ENCODE measurements at regions not wholly inside any gene's neighbourhood (a gene's known extent, or its start where the extent isn't known, plus 50 kb on each side); places are given as distances from the start of the nearest gene placed in this dataset.

GRCh38 chr4:144356941-144357381 lies 216.4 kb upstream of the GYPA start (continued):
- TF ChIP-seq TEAD4 (CRISPR knock-in tag; IDR thresholded peaks at IDR 0.05): no peak
- TF ChIP-seq SP1 (CRISPR knock-in tag; conservative IDR thresholded peaks at IDR 0.05): no peak
- no peak for TF ChIP-seq ZNF423 (CRISPR knock-in tag; IDR thresholded peaks at IDR 0.05)
- TF ChIP-seq TP53 (CRISPR knock-in tag; IDR thresholded peaks at IDR 0.05): no peak
- no peak for TF ChIP-seq AFF4 (CRISPR knock-in tag; IDR thresholded peaks at IDR 0.05; ENCODE audit: borderline replicate concordance)
- TF ChIP-seq FOXP1 (CRISPR knock-in tag; IDR thresholded peaks at IDR 0.05; ENCODE audit: borderline replicate concordance): no peak
- TF ChIP-seq CREM (CRISPR knock-in tag; IDR thresholded peaks at IDR 0.05): no peak
- TF ChIP-seq ZNF532 (CRISPR knock-in tag; IDR thresholded peaks at IDR 0.05; ENCODE audit: borderline replicate concordance): no peak
- TF ChIP-seq NR1H2 (CRISPR knock-in tag; IDR thresholded peaks at IDR 0.05): no peak
- TF ChIP-seq GABPB1 (CRISPR knock-in tag; IDR thresholded peaks at IDR 0.05): no peak
- TF ChIP-seq CBFB (CRISPR knock-in tag; IDR thresholded peaks at IDR 0.05; ENCODE audit: low read depth): no peak
- no peak for TF ChIP-seq ETV6 (CRISPR knock-in tag; IDR thresholded peaks at IDR 0.05)
- no peak for TF ChIP-seq AR (CRISPR knock-in tag; IDR thresholded peaks at IDR 0.05)

- no peak overlapping the region for H3K4me3 Mint-ChIP-seq
- ChIA-PET POLR2A (no interaction called here), CTCF (no interaction called here)
- ATAC-seq: no peak
- no peaks in the 10 kb centered on the region for H3K36me3 Mint-ChIP-seq
- peaks cover 58% of the 10 kb centered on the region for H3K4me1 Mint-ChIP-seq
- no peaks in the 10 kb centered on the region for H3K9me3 Mint-ChIP-seq
- no peaks in the 10 kb centered on the region for H3K27me3 Mint-ChIP-seq (ENCODE audit: low read depth)
- no peak for DNase-seq (ENCODE audit: low spot score)
- H3K27ac Mint-ChIP-seq: no peak overlapping the region
- TF ChIP-seq GTF2I (CRISPR knock-in tag; conservative IDR thresholded peaks at IDR 0.05) (no peak), IRF1 (CRISPR knock-in tag; IDR thresholded peaks at IDR 0.05) (no peak), ZNF121 (CRISPR knock-in tag; IDR thresholded peaks at IDR 0.05) (no peak), ZNF512 (CRISPR knock-in tag; IDR thresholded peaks at IDR 0.05; ENCODE audit: borderline replicate concordance) (no peak), CTCF (IDR thresholded peaks at IDR 0.05) (no peak), ZNF416 (CRISPR knock-in tag; IDR thresholded peaks at IDR 0.05) (no peak), JUN (CRISPR knock-in tag; IDR thresholded peaks at IDR 0.05) (no peak), ELF4 (CRISPR knock-in tag; IDR thresholded peaks at IDR 0.05; ENCODE audit: low read depth) (no peak), ZSCAN18 (CRISPR knock-in tag; IDR thresholded peaks at IDR 0.05) (no peak)
These were observed 217.5 kb upstream of the GYPA start for GRCh38 chr4:144357975-144358374.

All from WTC11 (cell line).